Body of pancreas (tissue), 4 donors: ENCODE measurements at regions not wholly inside any gene's neighbourhood (a gene's known extent, or its start where the extent isn't known, plus 50 kb on each side); places are given as distances from the start of the nearest gene placed in this dataset.

Source experiments
- POLR2A ChIP-seq, 3 donors: fragments of 450-650 bp; IDR thresholded peaks; one replicate each; pipeline ENCODE4 v1.6.1; 2016; ENCODE audit warnings: antibody characterized with exemption in 3 of 3, mild to moderate bottlenecking in 2 of 3
- TF ChIP-seq, protein P1 (sequence below), 7 experiments: fragments of 450-650 bp in 4 of 7; fragments of 200-600 bp in 3 of 7; sonication (generic) in 3 of 7; IDR thresholded peaks; one replicate each; pipeline ENCODE4 v1.5.1; 2016 to 2019; ENCODE audit warnings: antibody characterized with exemption in 7 of 7

DNA sequence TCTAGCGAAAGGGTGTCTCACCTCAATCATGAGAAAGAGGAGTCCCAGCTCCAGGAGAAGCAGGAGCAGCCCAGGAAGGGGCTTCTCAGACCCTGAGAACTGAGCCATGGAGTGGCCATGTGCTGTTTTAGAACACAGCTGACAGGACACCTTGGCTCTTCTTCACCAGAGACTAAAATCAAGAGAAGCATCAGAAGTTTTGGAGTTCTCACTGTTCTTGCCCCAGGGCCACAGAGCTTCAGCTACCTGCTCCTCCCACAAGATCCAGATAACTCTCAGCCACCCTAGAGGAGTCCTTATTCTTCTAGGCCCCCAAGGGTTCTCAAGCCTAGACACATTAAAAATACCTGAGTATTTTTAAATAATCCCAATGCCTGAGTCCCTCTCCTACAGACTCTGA, 99.6 kb upstream of the ATP8B1 start:
- no peak for TF ChIP-seq POLR2A (IDR thresholded peaks at IDR 0.05)
- TF ChIP-seq, protein P1, sequence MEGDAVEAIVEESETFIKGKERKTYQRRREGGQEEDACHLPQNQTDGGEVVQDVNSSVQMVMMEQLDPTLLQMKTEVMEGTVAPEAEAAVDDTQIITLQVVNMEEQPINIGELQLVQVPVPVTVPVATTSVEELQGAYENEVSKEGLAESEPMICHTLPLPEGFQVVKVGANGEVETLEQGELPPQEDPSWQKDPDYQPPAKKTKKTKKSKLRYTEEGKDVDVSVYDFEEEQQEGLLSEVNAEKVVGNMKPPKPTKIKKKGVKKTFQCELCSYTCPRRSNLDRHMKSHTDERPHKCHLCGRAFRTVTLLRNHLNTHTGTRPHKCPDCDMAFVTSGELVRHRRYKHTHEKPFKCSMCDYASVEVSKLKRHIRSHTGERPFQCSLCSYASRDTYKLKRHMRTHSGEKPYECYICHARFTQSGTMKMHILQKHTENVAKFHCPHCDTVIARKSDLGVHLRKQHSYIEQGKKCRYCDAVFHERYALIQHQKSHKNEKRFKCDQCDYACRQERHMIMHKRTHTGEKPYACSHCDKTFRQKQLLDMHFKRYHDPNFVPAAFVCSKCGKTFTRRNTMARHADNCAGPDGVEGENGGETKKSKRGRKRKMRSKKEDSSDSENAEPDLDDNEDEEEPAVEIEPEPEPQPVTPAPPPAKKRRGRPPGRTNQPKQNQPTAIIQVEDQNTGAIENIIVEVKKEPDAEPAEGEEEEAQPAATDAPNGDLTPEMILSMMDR (IDR thresholded peaks at IDR 0.05): no peak
